H9 (cell line): ENCODE measurements at regions not wholly inside any gene's neighbourhood (a gene's known extent, or its start where the extent isn't known, plus 50 kb on each side); places are given as distances from the start of the nearest gene placed in this dataset.

Source experiments
- DNase-seq: peaks from one replicate; pipeline ENCODE4 v3.0.0-alpha.2; 2017
- H2AFZ ChIP-seq: one replicate; pipeline ENCODE4 v1.6.1; 2013; ENCODE audit warnings: mild to moderate bottlenecking, low read length, control low read depth, moderate library complexity
- H2AK5ac ChIP-seq: 2 replicates; pipeline ENCODE4 v1.6.1; 2013; ENCODE audit warnings: low read length, control low read depth, mixed read lengths; ENCODE audit not compliant: insufficient read length
- H2BK120ac ChIP-seq: one replicate; pipeline ENCODE4 v1.6.1; 2013; ENCODE audit warnings: low read depth, mild to moderate bottlenecking, low read length, control low read depth, inconsistent platforms; ENCODE audit not compliant: poor library complexity, severe bottlenecking
- H2BK12ac ChIP-seq: 2 replicates; pipeline ENCODE4 v1.6.1; 2013; ENCODE audit warnings: low read length, control low read depth, mixed read lengths, low read depth; ENCODE audit not compliant: insufficient read length
- H2BK15ac ChIP-seq: 2 replicates; pipeline ENCODE4 v1.6.1; 2013; ENCODE audit warnings: low read depth, low read length, control low read depth
- H2BK20ac ChIP-seq: one replicate; pipeline ENCODE4 v1.6.1; 2013; ENCODE audit warnings: low read depth, mild to moderate bottlenecking, low read length, control low read depth, inconsistent platforms; ENCODE audit not compliant: poor library complexity, severe bottlenecking
- H2BK5ac ChIP-seq: 2 replicates; pipeline ENCODE4 v1.6.1; 2013; ENCODE audit warnings: low read length, control low read depth, mixed read lengths; ENCODE audit not compliant: insufficient read length
- H3K14ac ChIP-seq: 2 replicates; pipeline ENCODE4 v1.6.1; 2013; ENCODE audit warnings: low read length, control low read depth; ENCODE audit not compliant: insufficient read depth
- H3K18ac ChIP-seq: 2 replicates; pipeline ENCODE4 v1.6.1; 2013; ENCODE audit warnings: low read depth, mild to moderate bottlenecking, mixed read lengths, low read length, control low read depth; ENCODE audit not compliant: insufficient read length
- H3K23ac ChIP-seq: 2 replicates; pipeline ENCODE4 v1.6.1; 2013; ENCODE audit warnings: low read length, control low read depth, mixed read lengths, low read depth; ENCODE audit not compliant: insufficient read length
- H3K23me2 ChIP-seq: 2 replicates; pipeline ENCODE4 v1.6.1; 2013; ENCODE audit warnings: low read depth, mild to moderate bottlenecking, mixed read lengths, low read length, control low read depth; ENCODE audit not compliant: insufficient read length, poor library complexity, severe bottlenecking
- H3K27ac ChIP-seq: 2 replicates; pipeline ENCODE4 v1.5.1; 2013; ENCODE audit warnings: low read length, control low read depth, mixed read lengths, low read depth; ENCODE audit not compliant: insufficient read length
- H3K27me3 ChIP-seq: 2 replicates; pipeline ENCODE4 v1.6.1; 2013; ENCODE audit warnings: low read length, control low read depth, inconsistent platforms; ENCODE audit not compliant: insufficient read depth
- H3K4ac ChIP-seq: 2 replicates; pipeline ENCODE4 v1.6.1; 2013; ENCODE audit warnings: low read depth, mild to moderate bottlenecking, control low read depth, inconsistent platforms, low read length, moderate library complexity
- H3K4me1 ChIP-seq: 2 replicates; pipeline ENCODE4 v1.6.1; 2013; ENCODE audit warnings: low read length, control low read depth, inconsistent platforms; ENCODE audit not compliant: insufficient read depth
- H3K4me2 ChIP-seq: 2 replicates; pipeline ENCODE4 v1.6.1; 2013; ENCODE audit warnings: low read length, control low read depth, mixed read lengths; ENCODE audit not compliant: insufficient read length, insufficient read depth
- H3K56ac ChIP-seq: 2 replicates; pipeline ENCODE4 v1.6.1; 2013; ENCODE audit warnings: low read depth, mild to moderate bottlenecking, mixed read lengths, low read length, control low read depth; ENCODE audit not compliant: insufficient read length
- H3K79me1 ChIP-seq: 2 replicates; pipeline ENCODE4 v1.6.1; 2013; ENCODE audit warnings: low read depth, mild to moderate bottlenecking, moderate library complexity, low read length, control low read depth, inconsistent platforms; ENCODE audit not compliant: insufficient read depth, poor library complexity, severe bottlenecking
- H3K79me2 ChIP-seq: 2 replicates; pipeline ENCODE4 v1.6.1; 2013; ENCODE audit warnings: low read length, control low read depth, inconsistent platforms; ENCODE audit not compliant: insufficient read depth
- H3K9ac ChIP-seq: 2 replicates; pipeline ENCODE4 v1.6.1; 2013; ENCODE audit warnings: low read length, control low read depth, mixed read lengths; ENCODE audit not compliant: insufficient read length; ENCODE audit errors: extremely low read depth
- H3K9me3 ChIP-seq: one replicate; pipeline ENCODE4 v1.6.1; 2013; ENCODE audit warnings: low read depth, low read length, inconsistent platforms; ENCODE audit not compliant: control insufficient read depth
- H3T11ph ChIP-seq: one replicate; pipeline ENCODE4 v1.6.1; 2013; ENCODE audit warnings: mild to moderate bottlenecking, low read length, control low read depth, inconsistent platforms
- H4K20me1 ChIP-seq: one replicate; pipeline ENCODE4 v1.6.1; 2013; ENCODE audit not compliant: control insufficient read depth, insufficient read length, insufficient read depth
- H4K5ac ChIP-seq: 2 replicates; pipeline ENCODE4 v1.6.1; 2013; ENCODE audit warnings: low read depth, mild to moderate bottlenecking, mixed read lengths, low read length, control low read depth; ENCODE audit not compliant: insufficient read length
- H4K8ac ChIP-seq: replicated peaks from 2 replicates; pipeline ENCODE4 v1.6.1; 2013; ENCODE audit warnings: low read length, control low read depth, mixed read lengths, low read depth; ENCODE audit not compliant: insufficient read length
- H4K91ac ChIP-seq: 2 replicates; pipeline ENCODE4 v1.6.1; 2013; ENCODE audit warnings: low read depth, mild to moderate bottlenecking, moderate library complexity, mixed read lengths, low read length, control low read depth; ENCODE audit not compliant: insufficient read length
- H3K27ac Mint-ChIP-seq, 3 experiments: 2 replicates in 2 of 3; 3 replicates in 1 of 3; pipeline ENCODE4 v1.8.0; 2020 to 2021; ENCODE audit warnings: mixed read lengths in 3 of 3, mild to moderate bottlenecking in 1 of 3, moderate library complexity in 1 of 3
- H3K27me3 Mint-ChIP-seq: 2 replicates; pipeline ENCODE4 v1.8.0; 2021; ENCODE audit warnings: low read depth, mild to moderate bottlenecking, moderate library complexity, mixed read lengths
- H3K36me3 Mint-ChIP-seq, 3 experiments: 2 replicates in 2 of 3; 3 replicates in 1 of 3; pipeline ENCODE4 v1.8.0; 2020 to 2021; ENCODE audit warnings: low read depth in 3 of 3, mixed read lengths in 3 of 3; ENCODE audit not compliant: insufficient read depth in 1 of 3
- H3K4me1 Mint-ChIP-seq, 2 experiments: 2 replicates each; pipeline ENCODE4 v1.8.0; 2020; ENCODE audit warnings: mixed read lengths in 2 of 2
- H3K4me3 Mint-ChIP-seq, 2 experiments: 2 replicates in 1 of 2; 3 replicates in 1 of 2; pipeline ENCODE4 v1.8.0; 2020 to 2021; ENCODE audit warnings: mild to moderate bottlenecking in 2 of 2, mixed read lengths in 2 of 2, moderate library complexity in 1 of 2
- H3K9me3 Mint-ChIP-seq, 2 experiments: 2 replicates in 1 of 2; 3 replicates in 1 of 2; pipeline ENCODE4 v1.8.0; 2020; ENCODE audit warnings: mild to moderate bottlenecking in 2 of 2, mixed read lengths in 2 of 2, moderate library complexity in 1 of 2
- WGBS: extraction: QIAGEN DNeasy Blood & Tissue Kit; methylation state at CpG from one replicate; pipeline ENCODE4 v1.1.7; 2013; ENCODE audit warnings: missing lambda C conversion rate, low lambda C conversion rate, mixed read lengths; ENCODE audit not compliant: insufficient read length; ENCODE audit errors: extremely low coverage; 5-methylcytosine and 5-hydroxymethylcytosine counted together
- TF ChIP-seq, protein P1 (sequence below): fragments of 200-600 bp; sonication (generic); conservative IDR thresholded peaks from 3 replicates; pipeline ENCODE4 v1.8.0; 2021; ENCODE audit warnings: antibody characterized with exemption, mild to moderate bottlenecking

DNA sequence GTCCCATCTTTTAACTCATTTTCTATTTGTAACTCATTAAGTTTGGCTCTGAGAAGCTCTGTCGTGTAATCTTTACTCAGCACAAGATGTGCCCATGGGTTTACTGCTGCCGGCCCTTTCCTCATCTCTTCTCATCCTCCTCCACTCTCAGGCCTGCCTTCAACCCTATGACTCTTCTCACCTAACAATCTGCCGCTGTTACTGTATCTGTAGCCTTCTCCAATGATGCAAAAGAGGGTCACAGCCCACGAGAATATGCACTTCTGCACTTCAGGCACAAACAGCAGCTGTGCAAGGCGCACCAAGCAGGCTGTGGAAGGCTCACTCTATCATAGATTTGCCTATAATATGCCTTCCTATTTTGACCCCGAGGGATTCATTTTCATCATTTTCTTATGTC, 546.5 kb upstream of the GALNTL6 start:
- WGBS: no CpG with 5 or more reads among the region's 6 CpGs
- Histone ChIP-seq H2BK5ac (no peak overlapping the region), H3K79me2 (no peaks in the 10 kb centered on the region), H2BK12ac (no peak overlapping the region), H4K8ac (no peak overlapping the region), H3K23me2 (no peaks in the 10 kb centered on the region), H3K4me2 (no peak overlapping the region), H3K23ac (no peak overlapping the region), H3K9ac (no peak overlapping the region), H2BK120ac (no peak overlapping the region), H2AK5ac (no peak overlapping the region), H3K4ac (no peak overlapping the region), H2BK20ac (no peak overlapping the region), H3K18ac (no peak overlapping the region), H4K91ac (no peak overlapping the region), H4K20me1 (no peaks in the 10 kb centered on the region), H3T11ph (no peak overlapping the region), H3K27ac (no peak overlapping the region), H3K56ac (no peak overlapping the region), H3K4me1 (no peaks in the 10 kb centered on the region), H4K5ac (no peak overlapping the region), H3K9me3 (no peaks in the 10 kb centered on the region), H3K79me1 (no peaks in the 10 kb centered on the region), H3K14ac (no peak overlapping the region), H2BK15ac (no peak overlapping the region), H3K27me3 (no peaks in the 10 kb centered on the region), H2AFZ (peak overlapping the region; percentile 78)
- Mint-ChIP-seq H3K27ac (peak overlapping the region in 1 of 3 experiments; percentile 71; a peak in 1 of 7 replicates), H3K36me3 (no peaks in the 10 kb centered on the region), H3K4me1 (0 out of 4 replicates have a peak, but pooled peaks cover 0 to 2% of the 10 kb centered on the region in 2 experiments), H3K9me3 (no peaks in the 10 kb centered on the region), H3K4me3 (no peak overlapping the region), H3K27me3 (no peaks in the 10 kb centered on the region)
- TF ChIP-seq, protein P1, sequence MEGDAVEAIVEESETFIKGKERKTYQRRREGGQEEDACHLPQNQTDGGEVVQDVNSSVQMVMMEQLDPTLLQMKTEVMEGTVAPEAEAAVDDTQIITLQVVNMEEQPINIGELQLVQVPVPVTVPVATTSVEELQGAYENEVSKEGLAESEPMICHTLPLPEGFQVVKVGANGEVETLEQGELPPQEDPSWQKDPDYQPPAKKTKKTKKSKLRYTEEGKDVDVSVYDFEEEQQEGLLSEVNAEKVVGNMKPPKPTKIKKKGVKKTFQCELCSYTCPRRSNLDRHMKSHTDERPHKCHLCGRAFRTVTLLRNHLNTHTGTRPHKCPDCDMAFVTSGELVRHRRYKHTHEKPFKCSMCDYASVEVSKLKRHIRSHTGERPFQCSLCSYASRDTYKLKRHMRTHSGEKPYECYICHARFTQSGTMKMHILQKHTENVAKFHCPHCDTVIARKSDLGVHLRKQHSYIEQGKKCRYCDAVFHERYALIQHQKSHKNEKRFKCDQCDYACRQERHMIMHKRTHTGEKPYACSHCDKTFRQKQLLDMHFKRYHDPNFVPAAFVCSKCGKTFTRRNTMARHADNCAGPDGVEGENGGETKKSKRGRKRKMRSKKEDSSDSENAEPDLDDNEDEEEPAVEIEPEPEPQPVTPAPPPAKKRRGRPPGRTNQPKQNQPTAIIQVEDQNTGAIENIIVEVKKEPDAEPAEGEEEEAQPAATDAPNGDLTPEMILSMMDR: no peak
- DNase-seq: no peak
